GM12878 (cell line): ENCODE measurements at regions not wholly inside any gene's neighbourhood (a gene's known extent, or its start where the extent isn't known, plus 50 kb on each side); places are given as distances from the start of the nearest gene placed in this dataset.

Source experiments
- ATAC-seq: fragments of 200-7000 bp; cut with Tn5 transposase; 3 replicates; pipeline ENCODE4 v1.9.1; 2020; ENCODE audit warnings: mild to moderate bottlenecking, moderate library complexity
- BruUV-seq: library from RNA; stranded (reverse); fragments of 400-500 nt; replicated peaks from 2 replicates; lab custom pipeline; 2021; lab: Mats Ljungman, UMichigan
- CTCF ChIA-PET: fragments of 300-600 bp; sonication (Branson Sonifier 250); formaldehyde crosslinking; extraction: SDS; loops from one replicate; lab custom pipeline; 2021; ENCODE audit warnings: inconsistent platforms; lab: Yijun Ruan, JAX
- POLR2A ChIA-PET: fragments of 350-600 bp; formaldehyde crosslinking; extraction: SDS; loops from one replicate; lab custom pipeline; 2021; ENCODE audit warnings: inconsistent platforms; lab: Charles Lee
- RAD21 ChIA-PET: fragments of 300-600 bp; sonication (Branson Sonifier 250); formaldehyde crosslinking; loops from one replicate; lab custom pipeline; 2023; ENCODE audit warnings: antibody characterized with exemption; ENCODE audit not compliant: unreplicated experiment; lab: Charles Lee
- SMC1A ChIA-PET: fragments of 300-600 bp; sonication (Branson Sonifier 250); formaldehyde crosslinking; loops from one replicate; lab custom pipeline; 2023; ENCODE audit not compliant: unreplicated experiment, uncharacterized antibody; lab: Charles Lee
- DNase-seq: peaks from one replicate; pipeline ENCODE4 v3.0.0-alpha.2; 2011; ENCODE audit warnings: low read depth, low spot score
- FAIRE-seq: peaks from 3 replicates; lab custom pipeline; 2011; peaks lifted over from hg19 to GRCh38; lab: Jason Lieb, UNC
- H2AFZ ChIP-seq: 2 replicates; pipeline ENCODE4 v1.6.0; 2011; ENCODE audit warnings: low read depth, low read length, control low read depth; ENCODE audit not compliant: control insufficient read depth
- H3K27ac ChIP-seq: 2 replicates; pipeline ENCODE4 v1.5.1; 2011; ENCODE audit warnings: control low read depth; ENCODE audit not compliant: control insufficient read depth, insufficient read depth
- H3K27me3 ChIP-seq, 2 experiments: replicated peaks in 1 of 2; 2 replicates each; pipeline versions ENCODE4 v1.6.0 to v1.6.1; 2011; ENCODE audit warnings: low read length in 1 of 2; ENCODE audit not compliant: control insufficient read depth in 2 of 2, insufficient read depth in 2 of 2
- H3K36me3 ChIP-seq, 2 experiments: 2 replicates each; pipeline ENCODE4 v1.5.1; 2011; ENCODE audit warnings: low read length in 1 of 2; ENCODE audit not compliant: control insufficient read depth in 2 of 2, insufficient read depth in 2 of 2
- H3K4me1 ChIP-seq: 2 replicates; pipeline ENCODE4 v1.6.1; 2011; ENCODE audit warnings: mild to moderate bottlenecking, low read length, moderate library complexity, mixed read lengths; ENCODE audit not compliant: control insufficient read depth, insufficient read depth
- H3K4me2 ChIP-seq: 2 replicates; pipeline ENCODE4 v1.6.0; 2011; ENCODE audit warnings: control low read depth; ENCODE audit not compliant: control insufficient read depth, insufficient read depth
- H3K4me3 ChIP-seq: fragments of 200-600 bp; sonication (generic); 2 replicates; pipeline ENCODE4 v1.5.1; 2016
- H3K79me2 ChIP-seq: 2 replicates; pipeline ENCODE4 v1.6.0; 2011; ENCODE audit warnings: low read length; ENCODE audit not compliant: control insufficient read depth, insufficient read depth
- H3K9ac ChIP-seq: 2 replicates; pipeline ENCODE4 v1.8.0; 2011; ENCODE audit warnings: low read length, control low read depth, mixed read lengths; ENCODE audit not compliant: control insufficient read depth, insufficient read depth
- H3K9me3 ChIP-seq: replicated peaks from 3 replicates; pipeline ENCODE4 v1.5.1; 2011; ENCODE audit warnings: mild to moderate bottlenecking, low read length; ENCODE audit not compliant: control insufficient read depth, insufficient read depth
- H4K20me1 ChIP-seq: 2 replicates; pipeline ENCODE4 v1.6.0; 2011; ENCODE audit not compliant: control insufficient read depth, insufficient read depth
- ASH2L ChIP-seq: fragments of 300-600, 200-600 bp; sonication (generic); IDR thresholded peaks from 2 replicates; pipeline ENCODE4 v1.6.1; 2017; ENCODE audit warnings: low read depth, mild to moderate bottlenecking, borderline replicate concordance
- BCL3 ChIP-seq: IDR thresholded peaks from 2 replicates; pipeline ENCODE4 v1.6.1; 2011; ENCODE audit warnings: borderline replicate concordance, low read depth, mild to moderate bottlenecking, moderate library complexity, low read length; ENCODE audit not compliant: insufficient read depth, poor library complexity, severe bottlenecking
- ELK1 ChIP-seq: IDR thresholded peaks from 2 replicates; pipeline ENCODE4 v1.6.1; 2012; ENCODE audit warnings: low read depth, low read length, improper control_type of control experiment
- FOS ChIP-seq: IDR thresholded peaks from 3 replicates; pipeline ENCODE4 v1.6.1; 2011; ENCODE audit warnings: borderline replicate concordance; ENCODE audit not compliant: insufficient read length; ENCODE audit errors: extremely low read depth
- NR2C2 ChIP-seq: IDR thresholded peaks from 2 replicates; pipeline ENCODE4 v1.6.1; 2011; ENCODE audit warnings: borderline replicate concordance, low read depth; ENCODE audit not compliant: control insufficient read depth, insufficient read length
- RELA ChIP-seq: fragments of 450-650 bp; IDR thresholded peaks from 2 replicates; pipeline ENCODE4 v1.8.0; 2014; ENCODE audit warnings: borderline replicate concordance; ENCODE audit not compliant: partially characterized antibody
- REST ChIP-seq: IDR thresholded peaks from 2 replicates; pipeline ENCODE4 v1.6.1; 2012; ENCODE audit warnings: mild to moderate bottlenecking, low read depth, low read length
- SMC3 ChIP-seq: IDR thresholded peaks from 2 replicates; pipeline ENCODE4 v1.6.1; 2011; ENCODE audit warnings: low read length, improper control_type of control experiment, borderline replicate concordance
- SUZ12 ChIP-seq: fragments of 200-600 bp; sonication (generic); IDR thresholded peaks from one replicate; pipeline ENCODE4 v1.6.1; 2018; ENCODE audit warnings: antibody characterized with exemption, mild to moderate bottlenecking; ENCODE audit not compliant: unreplicated experiment
- ZNF384 ChIP-seq: IDR thresholded peaks from 2 replicates; pipeline ENCODE4 v1.6.1; 2012; ENCODE audit warnings: low read depth, mild to moderate bottlenecking, low read length, improper control_type of control experiment, borderline replicate concordance
- WGBS: methylation state at CpG from one replicate; pipeline ENCODE4 v1.1.6; 2016; ENCODE audit warnings: low lambda C conversion rate; ENCODE audit not compliant: insufficient replicate concordance, insufficient coverage; ENCODE audit errors: missing lambda C conversion rate; 5-methylcytosine and 5-hydroxymethylcytosine counted together
- in situ Hi-C: fragments of 300-500 bp; cut with MboI; formaldehyde crosslinking; loops from 9 replicates; pipeline ENCODE4 v1.14.3; 2018; ENCODE audit warnings: mixed read lengths
- intact Hi-C: fragments of 100-400 bp; cut with micrococcal nuclease; formaldehyde crosslinking; loops from one replicate; pipeline ENCODE4 v1.14.2; 2022; ENCODE audit not compliant: unreplicated experiment

- intact Hi-C loops: no loop called here
- in situ Hi-C loops: no loop called here
- Histone ChIP-seq H3K27me3 (no peaks in the 10 kb centered on the region; a peak in 1 of 4 replicates), H3K4me2 (no peak overlapping the region), H3K4me3 (no peak overlapping the region), H4K20me1 (no peaks in the 10 kb centered on the region), H3K9me3 (no peaks in the 10 kb centered on the region), H3K9ac (no peak overlapping the region), H3K27ac (no peak overlapping the region), H3K36me3 (no peaks in the 10 kb centered on the region), H3K4me1 (no peaks in the 10 kb centered on the region), H2AFZ (no peak overlapping the region), H3K79me2 (no peaks in the 10 kb centered on the region)
- WGBS: 24% methylated on average over 1 of the region's 1 CpG
- ChIA-PET CTCF (no interaction called here), SMC1A (no interaction called here), POLR2A (no interaction called here), RAD21 (no interaction called here)
- FAIRE-seq (no peak), DNase-seq (no peak), ATAC-seq (no peak)
- TF ChIP-seq FOS (no peak), NR2C2 (no peak), REST (no peak), RELA (no peak), ZNF384 (no peak), BCL3 (no peak), SUZ12 (no peak), ELK1 (no peak), ASH2L (no peak), SMC3 (no peak)
- BruUV-seq: no TSS peak
Observed at GRCh38 chr3:13950042-13950441, 70.2 kb upstream of the WNT7A start.
